PC-3 (cell line): ENCODE measurements at regions not wholly inside any gene's neighbourhood (a gene's known extent, or its start where the extent isn't known, plus 50 kb on each side); places are given as distances from the start of the nearest gene placed in this dataset.
"Not testable (repeated sequence)": the region's sequence is repeated elsewhere in the genome, so short reads cannot be mapped to it uniquely, and the experiment has no call there.

ENCODE experiments used
- EZH2phosphoT487 ChIP-seq: fragments of 300-600 bp; sonication (generic); IDR thresholded peaks from 2 replicates; pipeline ENCODE4 v1.6.1; 2018; ENCODE audit warnings: mild to moderate bottlenecking, antibody characterized with exemption, low read length, borderline replicate concordance
- TF ChIP-seq, protein P1 (sequence below): fragments of 300-600 bp; sonication (generic); conservative IDR thresholded peaks from 2 replicates; pipeline ENCODE4 v1.5.1; 2017; ENCODE audit warnings: antibody characterized with exemption, low read depth, mild to moderate bottlenecking, low read length

DNA sequence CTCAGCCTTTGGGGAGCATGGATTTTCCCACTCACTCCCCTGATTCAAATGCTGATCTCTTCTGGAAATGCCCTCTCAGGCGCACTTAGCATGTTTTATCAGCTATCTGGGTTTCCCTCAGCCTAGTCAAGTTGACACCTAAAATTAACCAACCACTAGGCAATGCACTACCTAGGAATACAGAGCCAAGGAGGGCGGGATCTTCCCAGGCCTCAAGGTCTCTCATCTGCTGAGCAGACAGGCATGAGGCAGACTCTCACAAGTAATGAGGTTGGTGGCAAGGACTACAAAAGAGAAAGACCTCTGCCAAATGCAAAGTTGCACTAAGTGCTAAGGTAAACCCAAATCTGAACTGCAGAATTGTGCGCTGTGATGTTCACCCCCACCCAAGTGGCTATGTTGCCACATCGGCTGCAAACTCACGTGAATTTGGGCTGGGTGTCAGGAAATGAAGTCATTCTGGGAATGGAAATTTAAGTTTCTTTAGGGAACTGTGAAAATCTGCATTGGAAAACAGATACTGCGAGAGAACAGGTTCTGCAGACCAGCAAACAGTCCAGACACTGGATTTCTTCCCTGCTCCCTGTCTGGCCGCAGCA, 332.9 kb downstream of the CACNA1B start:
- TF ChIP-seq, protein P1, sequence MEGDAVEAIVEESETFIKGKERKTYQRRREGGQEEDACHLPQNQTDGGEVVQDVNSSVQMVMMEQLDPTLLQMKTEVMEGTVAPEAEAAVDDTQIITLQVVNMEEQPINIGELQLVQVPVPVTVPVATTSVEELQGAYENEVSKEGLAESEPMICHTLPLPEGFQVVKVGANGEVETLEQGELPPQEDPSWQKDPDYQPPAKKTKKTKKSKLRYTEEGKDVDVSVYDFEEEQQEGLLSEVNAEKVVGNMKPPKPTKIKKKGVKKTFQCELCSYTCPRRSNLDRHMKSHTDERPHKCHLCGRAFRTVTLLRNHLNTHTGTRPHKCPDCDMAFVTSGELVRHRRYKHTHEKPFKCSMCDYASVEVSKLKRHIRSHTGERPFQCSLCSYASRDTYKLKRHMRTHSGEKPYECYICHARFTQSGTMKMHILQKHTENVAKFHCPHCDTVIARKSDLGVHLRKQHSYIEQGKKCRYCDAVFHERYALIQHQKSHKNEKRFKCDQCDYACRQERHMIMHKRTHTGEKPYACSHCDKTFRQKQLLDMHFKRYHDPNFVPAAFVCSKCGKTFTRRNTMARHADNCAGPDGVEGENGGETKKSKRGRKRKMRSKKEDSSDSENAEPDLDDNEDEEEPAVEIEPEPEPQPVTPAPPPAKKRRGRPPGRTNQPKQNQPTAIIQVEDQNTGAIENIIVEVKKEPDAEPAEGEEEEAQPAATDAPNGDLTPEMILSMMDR: not testable (repeated sequence)
- not testable (repeated sequence) for TF ChIP-seq EZH2phosphoT487
